ENCODE measurements at regions not wholly inside any gene's neighbourhood (a gene's known extent, or its start where the extent isn't known, plus 50 kb on each side); places are given as distances from the start of the nearest gene placed in this dataset.

DNA sequence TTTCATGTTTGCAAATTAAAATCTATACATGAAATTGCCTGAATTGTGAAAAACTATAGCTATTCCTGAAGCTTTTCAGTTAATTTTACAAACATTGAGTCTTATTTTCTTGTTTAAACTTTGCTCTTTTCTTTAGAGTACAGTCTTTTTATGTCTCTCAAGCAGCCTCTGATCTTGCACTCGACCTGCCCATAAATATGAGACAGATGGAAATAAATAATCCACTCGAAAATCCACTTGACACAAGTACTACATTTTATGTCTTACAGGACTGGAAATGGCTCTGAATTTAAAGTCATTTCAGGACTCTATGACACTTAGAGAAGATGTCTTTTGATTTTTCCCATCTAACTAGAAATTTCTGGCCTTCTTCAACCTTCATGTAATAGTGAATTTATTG is 283.8 kb downstream of the USP25 start:
- DNase-seq (ENCODE audit: low read depth): no peak

DNA sequence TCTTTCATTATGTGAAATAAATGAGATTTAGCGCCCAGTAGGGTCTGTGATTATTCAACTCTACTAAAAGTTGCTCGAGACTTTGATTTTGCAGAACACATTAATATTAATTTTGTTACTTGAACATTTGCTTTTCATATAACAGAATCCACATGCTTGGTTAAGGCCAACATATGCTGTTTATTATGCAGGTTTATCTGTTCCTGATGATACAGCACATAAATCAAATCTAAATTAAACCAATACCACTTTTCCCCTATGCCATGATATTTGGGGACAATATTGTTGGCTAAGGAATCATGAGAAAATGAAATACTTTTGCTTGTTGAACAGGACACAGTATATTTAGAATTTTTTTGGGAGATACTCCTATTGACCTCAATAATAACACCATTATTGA is 291.1 kb downstream of the USP25 start:
- no peak for DNase-seq (ENCODE audit: low read depth)

DNA sequence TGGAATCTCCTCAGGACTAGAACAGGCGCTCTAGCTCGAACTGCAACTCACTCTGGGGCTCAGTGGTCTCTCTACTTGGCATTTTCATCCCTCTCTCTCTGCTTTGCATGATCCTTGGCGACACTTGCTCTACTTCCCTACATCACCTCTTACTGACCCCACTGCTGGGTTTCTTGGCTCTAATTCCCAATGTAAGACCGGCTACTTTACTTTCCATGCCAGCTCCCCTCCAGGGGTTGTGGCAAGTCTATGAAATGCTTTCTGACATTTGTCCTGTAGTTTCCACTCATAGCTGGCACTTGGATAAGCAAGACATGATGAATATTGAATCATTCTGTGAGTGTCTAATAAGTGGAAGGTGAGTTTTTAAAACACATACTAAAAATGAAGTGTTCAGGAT is 292.3 kb downstream of the USP25 start:
- DNase-seq (ENCODE audit: low read depth): no peak

DNA sequence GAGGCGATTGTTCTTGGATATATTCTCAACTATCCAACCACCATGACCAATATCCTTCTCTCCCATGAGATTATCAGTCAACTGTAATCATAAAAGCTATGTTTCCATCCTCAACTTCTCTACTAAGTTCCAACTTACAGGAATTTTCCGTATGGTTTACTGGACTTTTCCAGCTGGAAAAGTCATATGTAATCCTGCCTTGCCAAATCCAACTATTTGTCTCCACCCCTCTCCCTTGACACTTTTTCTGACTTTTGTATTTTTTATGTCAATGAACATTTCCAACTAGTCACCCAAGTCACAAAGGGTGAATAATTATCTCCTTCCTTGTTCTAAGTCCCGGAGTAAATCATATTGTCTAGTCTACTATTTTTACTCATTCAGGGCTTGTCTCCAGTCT is 293.1 kb downstream of the USP25 start:
- no peak for DNase-seq (ENCODE audit: low read depth)

DNA sequence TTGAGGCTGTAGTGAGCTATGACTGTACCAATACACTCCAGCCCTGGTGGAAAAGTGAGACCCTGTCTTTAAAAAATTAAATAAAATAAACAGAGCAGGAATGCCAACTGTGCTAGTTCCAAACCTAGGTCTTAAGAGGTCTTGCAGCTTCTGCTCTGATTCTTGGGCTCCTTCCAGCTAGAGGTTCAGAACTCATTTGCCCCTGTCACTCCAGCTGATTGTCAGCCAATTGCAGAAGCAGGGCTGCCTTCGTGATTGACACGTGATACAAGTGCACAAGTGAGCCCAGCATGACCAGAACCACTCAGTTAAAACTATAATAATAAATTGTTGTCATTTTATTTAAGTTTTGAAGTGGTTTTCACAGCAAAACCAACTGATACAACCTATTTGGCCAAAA is 298.4 kb downstream of the USP25 start:
- no peak for DNase-seq (ENCODE audit: low read depth)

DNA sequence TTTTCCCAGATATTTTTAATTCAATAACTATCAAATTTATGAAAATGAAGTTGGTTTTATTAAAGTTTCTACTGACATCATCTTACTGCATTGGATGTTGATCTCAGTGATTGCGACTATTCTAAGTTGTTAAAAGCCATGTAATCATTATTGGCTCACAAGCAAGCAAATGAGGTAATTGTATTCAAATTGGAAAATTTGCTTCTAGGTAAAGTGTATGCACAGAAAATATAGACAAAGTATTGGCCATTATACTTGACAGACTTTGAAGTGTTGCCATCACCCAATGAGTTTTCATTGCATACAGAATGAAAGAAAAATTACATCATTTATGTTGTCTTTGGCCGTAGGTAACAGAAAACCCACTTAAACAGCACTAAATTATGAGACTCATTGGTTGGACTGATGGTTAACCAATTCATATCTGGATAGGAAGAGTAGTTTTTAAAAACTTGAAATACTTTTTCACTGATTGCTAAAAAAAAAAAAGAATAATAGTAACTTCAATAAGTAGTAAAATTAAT is 299.2 kb downstream of the USP25 start:
- DNase-seq (ENCODE audit: low read depth): no peak

DNA sequence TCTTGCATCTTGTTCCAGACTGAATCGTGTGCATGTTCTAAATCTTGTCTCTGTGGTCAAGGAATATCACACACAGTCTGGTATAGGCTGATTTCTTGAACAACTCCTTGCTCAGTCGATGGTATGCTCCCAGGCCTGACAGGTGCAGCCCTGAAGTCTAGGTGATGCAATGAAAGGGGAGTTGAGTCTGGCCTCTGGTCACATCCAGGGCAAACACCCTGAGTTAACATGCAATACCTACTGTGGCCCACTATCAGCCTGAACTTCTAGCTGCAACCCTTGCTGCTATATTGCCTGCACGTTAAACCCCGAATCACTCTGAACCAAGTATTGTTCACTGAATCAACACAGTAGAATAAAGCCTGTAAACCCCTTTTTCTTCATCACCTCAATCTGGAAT is 303.4 kb downstream of the USP25 start:
- no peak for DNase-seq (ENCODE audit: low read depth)

DNA sequence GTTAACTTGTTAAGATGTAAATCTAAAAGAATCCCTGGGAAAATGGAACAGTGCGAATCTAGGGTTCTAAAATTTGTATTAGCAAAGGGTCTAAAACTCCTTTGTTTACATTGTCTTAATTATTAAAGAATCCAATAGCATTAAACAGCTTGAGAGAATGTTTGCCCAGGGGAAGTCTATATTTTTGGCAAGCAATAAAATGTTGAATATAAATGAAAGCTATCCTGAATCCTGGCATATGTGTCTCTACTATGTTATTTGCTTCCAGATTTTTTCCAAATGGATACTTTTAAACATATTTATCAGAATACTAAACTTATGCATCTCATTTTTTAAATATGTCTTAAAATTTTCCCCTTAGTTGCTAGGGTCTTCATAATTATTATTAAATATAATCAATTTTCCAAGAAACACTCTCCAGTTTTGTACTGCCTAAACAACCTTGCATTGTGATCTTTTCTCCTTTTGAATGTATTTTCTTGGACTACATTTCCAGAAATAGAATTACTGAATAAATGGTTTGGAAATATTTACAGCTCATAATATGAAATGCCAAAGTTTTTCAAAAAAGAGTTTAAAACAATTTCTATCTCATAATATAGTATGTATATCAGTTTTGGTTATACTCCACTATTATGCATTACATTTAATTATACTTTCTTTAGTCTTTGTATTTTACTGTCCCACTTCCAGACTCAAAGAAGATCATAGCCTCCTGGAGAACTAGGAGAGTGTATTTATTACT is 304.8 kb downstream of the USP25 start:
- no peak for DNase-seq (ENCODE audit: low read depth)

DNA sequence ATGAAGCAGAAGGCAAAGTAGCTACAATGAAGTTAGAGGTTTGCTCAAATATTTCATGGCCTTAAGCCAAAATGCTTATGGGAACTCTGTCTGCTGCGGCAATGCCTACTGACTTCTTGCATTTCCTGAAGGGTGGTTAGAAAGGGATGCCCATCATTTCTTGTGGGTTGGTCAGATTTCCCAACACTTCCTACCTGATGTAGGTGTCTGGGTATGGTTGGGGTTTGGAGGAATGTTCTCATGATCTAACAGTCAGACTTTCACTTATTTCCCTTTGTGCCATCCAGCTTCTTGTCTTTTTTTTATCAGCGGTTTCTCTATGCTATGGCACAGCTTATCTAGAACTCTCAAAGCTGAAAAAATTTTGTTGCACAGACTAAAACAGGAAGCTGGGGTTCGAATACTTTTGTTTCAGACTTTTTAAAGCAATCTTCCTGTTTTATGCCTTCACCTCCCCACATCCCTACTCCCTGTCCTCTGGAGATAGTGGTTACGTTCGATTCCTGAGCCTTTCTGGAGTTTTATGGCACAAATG is 307.7 kb downstream of the USP25 start:
- no peak for DNase-seq (ENCODE audit: low read depth)

DNA sequence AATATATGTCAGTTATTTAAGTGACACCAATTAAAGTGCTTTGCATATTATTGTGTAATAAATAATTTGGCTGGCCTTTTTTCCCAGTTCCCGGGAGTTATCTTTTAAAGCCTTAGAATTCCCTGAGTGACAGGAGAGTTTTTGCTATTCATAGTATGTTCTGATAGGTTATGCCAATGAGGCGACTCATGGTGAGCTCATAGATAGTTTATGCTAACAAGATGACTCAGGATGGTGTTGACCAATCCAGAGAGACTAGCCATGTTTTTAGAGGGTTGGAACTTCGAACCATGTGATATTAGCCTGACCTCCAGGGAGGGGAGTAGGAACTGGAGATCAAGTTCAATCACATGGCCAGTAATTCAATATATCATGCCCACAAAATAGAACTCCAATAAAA is 310.8 kb downstream of the USP25 start:
- no peak for DNase-seq (ENCODE audit: low read depth)

DNA sequence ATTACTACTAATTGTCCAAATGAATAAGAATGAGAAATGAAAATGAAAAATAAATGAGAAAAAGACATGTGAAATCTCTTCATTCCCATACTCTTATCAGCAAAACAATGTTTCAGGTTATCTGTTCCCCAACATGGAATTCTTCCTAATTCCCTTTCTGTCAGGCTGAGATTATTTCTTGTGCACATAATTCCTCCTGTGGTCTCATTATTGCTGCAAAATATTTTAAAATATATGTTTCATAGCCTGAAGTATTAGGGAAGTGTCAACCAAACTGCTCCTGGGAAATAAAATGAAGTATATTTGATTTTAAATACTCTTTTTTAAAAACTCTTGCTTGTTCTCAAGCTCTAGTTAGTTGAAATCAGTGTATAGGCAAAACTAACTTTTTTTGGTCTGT is 314.9 kb downstream of the USP25 start:
- no peak for DNase-seq (ENCODE audit: low read depth)

DNA sequence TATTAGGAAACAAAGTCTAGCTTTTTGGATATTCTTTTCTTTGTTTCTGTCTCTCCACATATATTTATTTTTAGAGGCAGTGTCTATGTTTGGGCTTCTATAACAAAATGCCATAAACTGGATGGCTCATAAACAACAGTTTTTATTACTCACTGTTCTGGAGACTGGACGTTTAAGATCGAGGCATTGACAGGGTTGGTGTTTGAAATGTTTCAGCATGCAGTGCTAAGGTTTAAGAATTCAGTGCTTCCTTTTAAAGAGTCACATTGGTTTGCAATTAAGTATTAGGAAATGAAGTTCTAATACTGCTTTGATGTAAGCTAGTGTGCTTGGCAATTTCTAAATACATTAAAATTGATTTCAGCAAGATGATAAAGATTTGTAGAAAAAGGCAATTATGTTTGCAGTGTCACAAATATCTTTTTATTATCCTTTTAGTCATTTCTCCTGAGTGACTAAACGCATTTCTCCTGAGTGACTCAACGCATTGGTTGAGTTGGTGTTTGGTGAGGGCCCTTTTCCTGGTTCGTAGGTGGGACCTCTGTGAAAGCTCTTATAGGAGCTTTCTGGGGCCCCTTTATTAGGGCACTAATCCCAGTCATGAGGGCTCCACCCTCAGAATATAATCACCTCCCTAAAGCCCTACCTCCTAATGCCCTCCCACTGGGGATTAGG is 317.0 kb downstream of the USP25 start:
- no peak for DNase-seq (ENCODE audit: low read depth)

DNA sequence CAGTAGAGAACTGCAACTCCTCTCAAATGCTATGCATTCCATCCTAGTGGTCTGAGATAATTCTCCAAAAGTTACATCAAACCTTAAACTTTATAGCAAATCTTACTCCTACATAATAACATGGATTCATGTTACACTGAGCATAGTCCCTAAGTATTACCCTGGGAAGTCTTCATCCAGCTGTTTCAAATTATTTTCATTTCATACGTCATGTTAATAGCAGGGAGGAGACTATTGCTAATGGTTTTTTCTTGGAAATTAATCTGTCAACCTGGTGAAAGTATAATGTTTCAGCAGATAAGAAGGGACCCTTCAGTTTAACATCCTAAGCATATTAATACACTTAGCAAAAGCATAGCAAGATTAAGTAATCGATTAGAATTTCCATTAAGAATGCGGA is 318.1 kb downstream of the USP25 start:
- no peak for DNase-seq (ENCODE audit: low read depth)

DNA sequence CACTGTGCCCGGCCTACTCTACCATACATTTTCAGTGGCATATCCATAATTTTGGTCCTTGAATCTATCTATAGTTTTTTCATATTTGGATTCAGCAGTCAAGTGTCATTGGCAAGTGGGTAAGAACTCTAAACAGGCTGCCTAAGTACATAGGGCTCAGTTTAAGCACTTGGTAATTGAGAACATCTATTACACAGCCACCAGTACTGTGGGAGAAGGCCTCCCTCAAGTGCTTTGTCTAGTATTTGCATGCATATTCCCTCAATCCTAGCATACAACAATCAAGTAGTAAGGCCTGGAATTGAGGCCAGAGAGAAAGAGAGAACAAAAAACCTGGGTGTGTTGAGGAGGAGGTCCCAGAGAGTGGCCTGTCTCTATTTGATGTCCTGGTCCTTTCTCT is 325.2 kb downstream of the USP25 start:
- DNase-seq (ENCODE audit: low read depth): no peak

DNA sequence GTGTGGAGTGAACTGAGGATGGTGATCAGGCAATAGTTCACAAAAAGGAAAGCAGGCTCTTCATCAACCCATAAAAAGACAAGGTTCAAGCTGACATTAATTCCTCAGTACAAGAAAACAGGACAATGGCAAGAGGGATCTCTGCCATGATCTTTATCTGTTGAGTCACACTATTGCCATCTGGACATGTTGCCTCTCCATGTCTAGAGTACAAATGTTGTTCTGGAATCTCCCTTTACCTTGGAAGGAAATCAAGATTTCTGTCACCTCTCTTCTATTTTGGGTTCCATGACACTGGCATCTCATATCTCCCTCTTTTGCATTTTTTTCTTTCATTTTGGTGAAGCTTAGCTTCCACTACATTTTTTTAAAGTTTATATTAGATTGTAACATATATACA is 329.1 kb downstream of the USP25 start:
- no peak for DNase-seq (ENCODE audit: low read depth)

DNA sequence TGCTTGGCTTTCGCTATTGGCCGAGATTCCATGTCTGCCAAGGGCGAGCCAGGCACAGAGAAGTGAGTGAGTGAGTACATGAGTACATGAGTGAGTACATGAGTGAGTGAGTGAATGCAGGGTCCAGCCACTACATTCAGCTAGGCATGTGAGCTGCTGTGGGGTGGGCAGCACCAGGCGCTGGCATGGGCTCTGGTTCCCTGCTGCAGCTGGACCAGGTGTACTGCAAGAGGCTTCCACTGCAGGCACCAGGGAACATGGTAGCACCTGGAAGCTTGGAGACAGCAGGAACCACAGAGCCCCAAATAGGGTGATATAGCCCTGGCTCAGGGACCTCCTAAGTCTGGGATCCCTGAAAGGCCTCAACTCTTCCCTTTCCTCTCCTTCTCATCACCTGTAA is 330.2 kb downstream of the USP25 start:
- no peak for DNase-seq (ENCODE audit: low read depth)

DNA sequence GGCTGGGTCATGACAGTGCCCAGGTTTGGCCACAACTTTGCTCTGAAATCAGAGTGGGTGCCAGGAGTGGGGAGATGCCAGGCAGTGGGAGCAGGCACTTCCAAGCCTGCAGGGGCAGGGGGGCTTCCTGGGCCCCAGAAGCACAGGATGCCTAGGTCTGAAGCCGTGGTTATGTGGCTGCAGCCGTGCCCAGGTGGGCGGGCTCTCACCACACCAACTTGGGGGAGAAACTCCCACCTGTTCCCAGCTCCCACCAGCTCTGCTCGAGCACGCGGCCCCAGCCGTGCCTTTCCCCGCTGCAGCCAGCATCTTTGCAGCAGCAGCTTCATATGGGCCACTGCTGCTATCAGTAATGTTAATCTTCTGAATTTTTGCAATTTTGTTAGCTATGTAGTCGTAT is 331.4 kb downstream of the USP25 start:
- no peak for DNase-seq (ENCODE audit: low read depth)

DNA sequence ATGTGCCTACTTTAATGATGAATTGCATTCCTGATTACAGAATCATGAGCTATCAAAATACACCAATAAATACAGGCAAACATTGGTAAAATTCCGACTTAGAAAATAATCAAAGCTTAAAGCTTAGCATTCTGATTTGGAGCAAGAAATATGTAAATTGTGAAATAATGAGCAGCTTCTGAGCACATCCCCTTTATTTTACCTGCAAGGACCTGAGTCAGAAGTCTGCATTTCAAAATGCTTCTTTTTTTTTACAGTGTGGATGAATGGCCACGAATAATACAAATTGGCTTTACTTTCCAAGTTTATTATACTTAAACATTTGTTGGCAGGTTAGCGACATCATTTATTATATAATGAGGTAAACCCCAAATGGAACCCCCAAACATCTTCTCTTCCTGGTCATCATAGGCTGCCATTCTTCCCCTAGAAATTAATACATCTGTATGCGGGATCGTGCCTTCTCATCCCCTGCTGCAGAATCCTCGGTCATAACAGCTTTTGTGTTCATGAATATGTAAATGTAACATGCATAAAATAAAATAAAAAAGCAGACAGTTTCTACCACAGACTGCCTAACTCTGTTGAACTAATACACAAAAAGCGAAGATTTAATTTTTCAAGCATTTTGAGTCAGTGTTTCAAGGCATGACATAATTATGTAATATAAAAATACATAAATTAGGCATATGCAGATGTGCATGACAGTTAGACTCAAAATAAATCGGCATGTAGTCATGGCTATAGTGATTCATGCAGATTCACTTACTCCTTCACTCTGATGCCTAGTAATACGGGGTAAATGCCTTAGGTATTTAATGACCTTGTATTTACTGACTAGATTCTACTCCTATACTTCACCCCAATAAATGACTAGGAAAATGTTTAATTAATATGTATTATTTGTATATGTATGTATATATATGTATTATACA is 339.7 kb downstream of the USP25 start:
- DNase-seq (ENCODE audit: low read depth): no peak

DNA sequence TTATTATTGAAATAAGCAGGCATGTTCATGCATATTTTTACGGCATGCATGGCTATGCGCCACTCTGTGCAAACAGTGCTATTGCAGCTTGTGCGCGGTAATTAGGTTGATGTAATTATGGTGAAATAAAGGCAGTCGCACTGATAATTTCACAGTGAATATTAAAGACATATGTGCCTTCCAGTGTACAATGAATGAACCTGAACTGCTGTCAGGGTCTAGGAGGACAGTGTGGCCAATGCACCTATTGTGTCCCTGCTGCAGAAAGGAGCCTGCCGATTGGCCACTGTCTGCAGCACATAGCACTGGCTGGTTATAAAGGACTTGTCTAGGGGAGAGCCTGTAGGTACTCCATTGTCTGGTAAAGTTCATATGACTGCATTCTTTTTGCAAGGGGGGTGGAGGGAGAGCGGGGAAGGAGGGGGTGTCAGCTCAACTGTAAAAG is 340.4 kb downstream of the USP25 start:
- DNase-seq (ENCODE audit: low read depth): no peak

DNA sequence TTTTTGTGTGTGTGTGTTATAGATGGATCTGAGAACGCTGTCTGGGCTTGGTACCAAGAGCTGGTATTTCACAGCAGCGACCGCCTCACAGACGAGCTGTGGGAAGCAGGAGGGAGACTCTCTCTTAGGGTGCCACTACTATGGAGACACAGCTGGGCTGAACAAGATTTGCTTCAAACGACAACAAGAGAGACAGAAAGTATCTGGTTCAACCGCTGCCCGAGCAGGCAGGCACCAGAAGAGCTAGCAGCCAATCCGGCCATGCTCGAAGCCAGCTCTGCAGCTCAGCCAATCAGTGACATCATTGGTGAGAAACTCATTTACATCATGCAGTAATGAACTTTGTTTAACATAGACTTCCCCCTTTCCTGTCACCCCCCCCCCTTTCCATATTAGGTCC is 341.3 kb downstream of the USP25 start:
- no peak for DNase-seq (ENCODE audit: low read depth)

DNA sequence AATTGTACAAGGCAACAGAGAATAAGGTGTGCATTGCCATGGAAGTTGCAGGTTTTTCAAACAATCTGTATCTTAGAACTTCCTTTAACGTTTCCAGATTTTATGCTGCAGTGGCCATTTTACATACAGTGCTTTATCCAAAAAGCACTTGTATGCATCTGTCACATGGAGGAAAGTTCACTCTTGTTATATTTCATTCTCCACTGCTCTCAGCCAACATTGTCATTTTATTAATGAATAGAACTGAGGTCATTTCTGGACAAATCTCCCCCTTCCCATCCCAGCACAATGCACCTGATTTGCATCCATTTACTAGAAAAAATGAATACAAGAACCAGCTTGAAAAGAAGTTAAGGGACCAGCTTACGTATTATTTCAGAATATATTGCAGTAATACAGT is 342.0 kb downstream of the USP25 start:
- no peak for DNase-seq (ENCODE audit: low read depth)

DNA sequence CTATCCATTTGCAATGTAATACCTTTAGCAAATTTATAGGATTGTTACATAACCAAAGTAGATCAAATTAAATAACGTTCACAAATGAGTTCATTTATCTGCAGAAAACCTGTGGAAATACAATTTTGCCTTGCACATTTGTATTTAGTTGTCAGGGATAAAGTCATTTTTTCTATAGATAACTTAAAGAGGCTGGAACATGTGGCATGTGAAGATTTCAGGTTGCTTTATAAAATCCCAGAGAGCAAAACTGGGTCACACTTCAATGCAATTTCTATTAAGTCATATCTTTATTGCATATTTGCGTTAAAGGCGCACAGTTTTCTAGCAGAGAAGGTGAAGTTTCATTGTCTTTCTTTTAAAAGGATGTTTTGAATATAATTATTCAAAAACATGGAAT is 342.4 kb downstream of the USP25 start:
- no peak for DNase-seq (ENCODE audit: low read depth)
